ENCODE measurements at regions not wholly inside any gene's neighbourhood (a gene's known extent, or its start where the extent isn't known, plus 50 kb on each side); places are given as distances from the start of the nearest gene placed in this dataset.

- no peak for TF ChIP-seq E2F6 (IDR thresholded peaks at IDR 0.05; ENCODE audit: borderline replicate concordance, low read depth)
- TF ChIP-seq FOXS1 (CRISPR knock-in tag; IDR thresholded peaks at IDR 0.05) = no peak
- no peak for TF ChIP-seq ZC3H11A (IDR thresholded peaks at IDR 0.05)
- TF ChIP-seq SREBF2 (IDR thresholded peaks at IDR 0.05) = no peak
- no peak for TF ChIP-seq MAX (IDR thresholded peaks at IDR 0.05)
- no peak for TF ChIP-seq NPAS2 (CRISPR knock-in tag; IDR thresholded peaks at IDR 0.05; ENCODE audit: borderline replicate concordance)
- TF ChIP-seq RFX5 (IDR thresholded peaks at IDR 0.05) = no peak
- no peak for TF ChIP-seq ZFP36 (IDR thresholded peaks at IDR 0.05; ENCODE audit: borderline replicate concordance, partially characterized antibody)
- no peak for TF ChIP-seq NR3C1 (IDR thresholded peaks at IDR 0.05)
- TF ChIP-seq RARB (CRISPR knock-in tag; IDR thresholded peaks at IDR 0.05) = no peak
Observed at GRCh38 chr2:59458800-59459199, 1094.7 kb downstream of the BCL11A start (continued).

- no peak for FAIRE-seq
- TF ChIP-seq FOSB (CRISPR knock-in tag; IDR thresholded peaks at IDR 0.05) (no peak), USF2 (IDR thresholded peaks at IDR 0.05) (no peak), BHLHE40 (IDR thresholded peaks at IDR 0.05; ENCODE audit: low read depth, low read length) (no peak), NPAS2 (CRISPR knock-in tag; IDR thresholded peaks at IDR 0.05; ENCODE audit: borderline replicate concordance) (no peak), CHD2 (IDR thresholded peaks at IDR 0.05; ENCODE audit: low read length, partially characterized antibody) (no peak), FOSL2 (IDR thresholded peaks at IDR 0.05) (no peak), FOSL2 (CRISPR knock-in tag; IDR thresholded peaks at IDR 0.05) (no peak), EP300 (IDR thresholded peaks at IDR 0.05) (no peak), E2F6 (IDR thresholded peaks at IDR 0.05; ENCODE audit: borderline replicate concordance, low read depth) (no peak), MAX (IDR thresholded peaks at IDR 0.05) (no peak)
- Histone ChIP-seq H3K27ac (no peak overlapping the region), H3K4me2 (no peak overlapping the region), H3K4me1 (no peaks in the 10 kb centered on the region), H3K9me3 (no peaks in the 10 kb centered on the region), H3K4me3 (no peak overlapping the region)
- WGBS (ENCODE audit: missing lambda C conversion rate) = 18% methylated on average over 2 of the region's 2 CpGs
- ATAC-seq = no peak
- POLR2A ChIA-PET = no interaction called here
- no peak for DNase-seq (ENCODE audit: low read depth in 1 of 2, low spot score in 1 of 2)
- CTCF ChIA-PET = no interaction called here
Observed at GRCh38 chr2:59456285-59456684, 1097.2 kb downstream of the BCL11A start.

- peak in 1 of 2 experiments; percentile 4 for DNase-seq (ENCODE audit: low read depth in 1 of 2, low spot score in 1 of 2)
- FAIRE-seq = no peak
- H3K9me3 ChIP-seq = no peaks in the 10 kb centered on the region
- no peak overlapping the region for H3K4me2 ChIP-seq
- H3K4me3 ChIP-seq = no peak overlapping the region
- no peaks in the 10 kb centered on the region for H3K4me1 ChIP-seq
- WGBS (ENCODE audit: missing lambda C conversion rate) = 5% methylated on average over 1 of the region's 1 CpG
- no peak for TF ChIP-seq ELK1 (IDR thresholded peaks at IDR 0.05; ENCODE audit: low read depth, low read length)
- ATAC-seq = no peak
- no peak overlapping the region for H3K27ac ChIP-seq
- ChIA-PET POLR2A (no interaction called here), CTCF (interaction anchor here (0.8 to 1.1 kb wide), 2 partner anchors 9 to 13 kb away, joined by 3 read pairs; no protein-coding TSS in a partner anchor)
Observed at GRCh38 chr2:59449274-59449673, 1104.2 kb downstream of the BCL11A start.

- H3K9me3 ChIP-seq = 0 out of 3 replicates have a peak, but pooled peaks cover 3% of the 10 kb centered on the region
- ChIA-PET CTCF (no interaction called here), POLR2A (no interaction called here)
- no peak overlapping the region for H3K27ac ChIP-seq
- ATAC-seq (no peak), DNase-seq (ENCODE audit: low read depth in 1 of 2, low spot score in 1 of 2) (no peak), FAIRE-seq (no peak)
- no peaks in the 10 kb centered on the region for H3K4me1 ChIP-seq
- WGBS (ENCODE audit: missing lambda C conversion rate) = 43% methylated on average over 7 of the region's 7 CpGs
- H3K4me3 ChIP-seq = no peak overlapping the region
- no peak overlapping the region for H3K4me2 ChIP-seq
- TF ChIP-seq GATA3 (IDR thresholded peaks at IDR 0.05; ENCODE audit: borderline replicate concordance) (no peak), JUN (IDR thresholded peaks at IDR 0.05) (no peak), POLR2AphosphoS2 (conservative IDR thresholded peaks at IDR 0.05; ENCODE audit: low read length) (no peak), PHF8 (IDR thresholded peaks at IDR 0.05; ENCODE audit: borderline replicate concordance, low read depth) (no peak), BCL3 (IDR thresholded peaks at IDR 0.05) (no peak), EP300 (IDR thresholded peaks at IDR 0.05) (no peak), E2F6 (IDR thresholded peaks at IDR 0.05; ENCODE audit: borderline replicate concordance, low read depth) (no peak)
Observed at GRCh38 chr2:59440491-59440890, 1113.0 kb downstream of the BCL11A start.

Measured in A549 (cell line).